Vagina (tissue), 2 donors: ENCODE measurements at regions not wholly inside any gene's neighbourhood (a gene's known extent, or its start where the extent isn't known, plus 50 kb on each side); places are given as distances from the start of the nearest gene placed in this dataset. TPM values are rescaled to one million over a fixed set of nuclear protein-coding genes. Genes with fewer than 3 reads are reported as not detected.

Experiments used
- DNase-seq, 2 donors: peaks; one replicate each; pipeline ENCODE4 v3.0.0-alpha.2; 2017; ENCODE audit errors: extremely low spot score in 2 of 2
- H3K27ac ChIP-seq: fragments of 200-600 bp; sonication (generic); one replicate; pipeline ENCODE4 v1.5.1; 2019
- H3K27me3 ChIP-seq: fragments of 200-600 bp; sonication (generic); one replicate; pipeline ENCODE4 v1.5.1; 2019
- H3K36me3 ChIP-seq, 2 donors: fragments of 200-600 bp; sonication (generic); one replicate each; pipeline ENCODE4 v1.5.1; 2017 to 2019
- H3K4me1 ChIP-seq: fragments of 200-600 bp; sonication (generic); one replicate; pipeline ENCODE4 v1.5.1; 2019
- H3K4me3 ChIP-seq, 2 donors: fragments of 200-600 bp; sonication (generic); 1 replicate in 1 of 2; 2 replicates in 1 of 2; pipeline ENCODE4 v1.5.1; 2016 to 2019
- H3K9me3 ChIP-seq: fragments of 200-600 bp; sonication (generic); one replicate; pipeline ENCODE4 v1.5.1; 2019
- CTCF ChIP-seq, 3 experiments: fragments of 450-650 bp in 2 of 3; fragments of 200-600 bp in 1 of 3; sonication (generic) in 1 of 3; IDR thresholded peaks; one replicate each; pipeline ENCODE4 v1.5.1; 2017 to 2019; ENCODE audit warnings: antibody characterized with exemption in 3 of 3, mild to moderate bottlenecking in 2 of 3, moderate library complexity in 2 of 3
- POLR2A ChIP-seq, 2 donors: fragments of 450-650 bp; IDR thresholded peaks; one replicate each; pipeline ENCODE4 v1.6.1; 2017; ENCODE audit warnings: antibody characterized with exemption in 2 of 2, mild to moderate bottlenecking in 2 of 2, moderate library complexity in 2 of 2
- POLR2AphosphoS5 ChIP-seq, 2 donors: sonication (generic); formaldehyde crosslinking; IDR thresholded peaks; one replicate each; pipeline ENCODE4 v1.9.0; 2017; ENCODE audit warnings: antibody characterized with exemption in 2 of 2, mild to moderate bottlenecking in 2 of 2, low read depth in 1 of 2; ENCODE audit not compliant: insufficient read depth in 1 of 2
- intact Hi-C: fragments of 100-400 bp; cut with DNase I; formaldehyde crosslinking; loops from one replicate; pipeline ENCODE4 v1.15.1; 2023
- microRNA counts, 2 donors: library from miRNA; unstranded; fragments of <30 nt; microRNA quantifications; one replicate each; lab custom pipeline; 2016 to 2017
- microRNA-seq: library from miRNA; unstranded; fragments of <30 nt; microRNA quantifications from one replicate; pipeline ENCODE4, GENCODE V29; 2017; ENCODE audit warnings: borderline number of aligned reads, borderline replicate concordance
- small RNA-seq: library from RNA; depleted of rRNA; stranded (forward); fragments of <200 nt; gene quantifications from one replicate; pipeline ENCODE3, GENCODE V24; 2016

GRCh38 chr18:37624318-37624717 lies 58.7 kb upstream of the CELF4 start:
- no peaks in the 10 kb centered on the region for H3K27me3 ChIP-seq
- H3K4me1 ChIP-seq: no peaks in the 10 kb centered on the region
- H3K9me3 ChIP-seq: no peaks in the 10 kb centered on the region
- H3K27ac ChIP-seq: no peak overlapping the region
- no peak for DNase-seq
- H3K36me3 ChIP-seq: no peaks in the 10 kb centered on the region
- intact Hi-C loops: no loop called here
- no peak for TF ChIP-seq CTCF (IDR thresholded peaks at IDR 0.05)
- no peak for TF ChIP-seq POLR2AphosphoS5 (IDR thresholded peaks at IDR 0.05; ENCODE audit: insufficient read depth in 1 of 2, low read depth in 1 of 2)
- TF ChIP-seq POLR2A (IDR thresholded peaks at IDR 0.05): no peak
- no peak overlapping the region for H3K4me3 ChIP-seq

- Histone ChIP-seq H3K4me3 (no peak overlapping the region), H3K4me1 (no peaks in the 10 kb centered on the region), H3K27me3 (no peaks in the 10 kb centered on the region), H3K27ac (no peak overlapping the region), H3K9me3 (no peaks in the 10 kb centered on the region), H3K36me3 (no peaks in the 10 kb centered on the region)
- intact Hi-C loops: no loop called here
- TF ChIP-seq POLR2AphosphoS5 (IDR thresholded peaks at IDR 0.05; ENCODE audit: insufficient read depth in 1 of 2, low read depth in 1 of 2): no peak
- no peak for TF ChIP-seq POLR2A (IDR thresholded peaks at IDR 0.05)
- TF ChIP-seq CTCF (IDR thresholded peaks at IDR 0.05): no peak
- no peak for DNase-seq
Observed at GRCh38 chr18:37619964-37620363, 54.4 kb upstream of the CELF4 start.

- Histone ChIP-seq H3K9me3 (no peaks in the 10 kb centered on the region), H3K36me3 (no peaks in the 10 kb centered on the region), H3K27me3 (no peaks in the 10 kb centered on the region), H3K27ac (no peak overlapping the region), H3K4me3 (no peak overlapping the region), H3K4me1 (no peaks in the 10 kb centered on the region)
- DNase-seq: no peak
- intact Hi-C loops: no loop called here
- TF ChIP-seq POLR2A (IDR thresholded peaks at IDR 0.05): no peak
- no peak for TF ChIP-seq POLR2AphosphoS5 (IDR thresholded peaks at IDR 0.05; ENCODE audit: insufficient read depth in 1 of 2, low read depth in 1 of 2)
- TF ChIP-seq CTCF (IDR thresholded peaks at IDR 0.05): no peak
Observed at GRCh38 chr18:37617623-37618022, 52.0 kb upstream of the CELF4 start.

MicroRNAs in the stretch of these regions (microRNA counts, 767-probe panel; counts per million panel counts)
- microRNA hsa-miR-924 (lab: Ali Mortazavi, UCI): 238 to 261 counts per million in 2 donors

Small RNA genes lying in the stretch of these regions (microRNA-seq; reads per million reads assigned to microRNA genes)
- gene MIR4318 (not detected), gene MIR5583-1 (not detected), gene MIR5583-2 (not detected), gene MIR924 (not detected)

Small RNA genes lying in the stretch of these regions (small RNA-seq; reads per million reads assigned to genes)
- gene AC011712.1 (not detected), gene MIR4318 (not detected), gene MIR5583-1 (not detected), gene RN7SKP182 (not detected), gene RNU6-1242P (not detected), gene RNU6-706P (not detected)
